Hepatocyte (in vitro differentiated cells): ENCODE measurements at regions not wholly inside any gene's neighbourhood (a gene's known extent, or its start where the extent isn't known, plus 50 kb on each side); places are given as distances from the start of the nearest gene placed in this dataset.
A peak's percentile ranks its signal among the peaks of the same experiment; 100 is the strongest.

Experiments
- DNase-seq: peaks from one replicate; pipeline ENCODE4 v3.0.0-alpha.2; 2016; ENCODE audit warnings: low spot score
- H2AFZ ChIP-seq: fragments of 200-600 bp; sonication (generic); 2 replicates; pipeline ENCODE4 v1.6.0; 2016; ENCODE audit warnings: antibody characterized with exemption, mild to moderate bottlenecking
- H3K27ac ChIP-seq: fragments of 200-600 bp; sonication (generic); 2 replicates; pipeline ENCODE4 v1.5.1; 2016; ENCODE audit warnings: mild to moderate bottlenecking
- H3K27me3 ChIP-seq: fragments of 200-600 bp; sonication (generic); 2 replicates; pipeline ENCODE4 v1.6.1; 2016
- H3K36me3 ChIP-seq: fragments of 200-600 bp; sonication (generic); replicated peaks from 2 replicates; pipeline ENCODE4 v1.5.1; 2016; ENCODE audit warnings: low read depth; ENCODE audit not compliant: insufficient read depth
- H3K4me1 ChIP-seq: fragments of 200-600 bp; sonication (generic); 2 replicates; pipeline ENCODE4 v1.5.1; 2016; ENCODE audit warnings: mild to moderate bottlenecking, moderate library complexity; ENCODE audit not compliant: insufficient read depth
- H3K4me2 ChIP-seq: fragments of 200-600 bp; sonication (generic); 2 replicates; pipeline ENCODE4 v1.6.0; 2016
- H3K4me3 ChIP-seq: fragments of 200-600 bp; sonication (generic); 2 replicates; pipeline ENCODE4 v1.5.1; 2016; ENCODE audit warnings: mild to moderate bottlenecking
- H3K79me2 ChIP-seq: fragments of 200-600 bp; sonication (generic); 2 replicates; pipeline ENCODE4 v1.6.0; 2017; ENCODE audit warnings: mild to moderate bottlenecking
- H3K9me2 ChIP-seq: fragments of 200-600 bp; sonication (generic); replicated peaks from 2 replicates; pipeline ENCODE4 v1.6.0; 2017; ENCODE audit warnings: mild to moderate bottlenecking; ENCODE audit not compliant: insufficient read depth
- H3K9me3 ChIP-seq: fragments of 200-600 bp; sonication (generic); 2 replicates; pipeline ENCODE4 v1.5.1; 2016; ENCODE audit warnings: low read depth, mild to moderate bottlenecking
- H4K20me1 ChIP-seq: fragments of 200-600 bp; sonication (generic); 2 replicates; pipeline ENCODE4 v1.6.0; 2016; ENCODE audit warnings: mild to moderate bottlenecking; ENCODE audit not compliant: insufficient read depth, poor library complexity, severe bottlenecking
- CTCF ChIP-seq: fragments of 200-600 bp; sonication (generic); IDR thresholded peaks from 2 replicates; pipeline ENCODE4 v1.5.1; 2016; ENCODE audit warnings: antibody characterized with exemption, mild to moderate bottlenecking; ENCODE audit not compliant: poor library complexity
- EZH2 ChIP-seq: fragments of 200-600 bp; sonication (generic); IDR thresholded peaks from 2 replicates; pipeline ENCODE4 v1.6.1; 2016; ENCODE audit warnings: antibody characterized with exemption, mild to moderate bottlenecking, borderline replicate concordance
- EZH2phosphoT487 ChIP-seq: fragments of 200-600 bp; sonication (generic); IDR thresholded peaks from one replicate; pipeline ENCODE4 v1.6.1; 2018; ENCODE audit warnings: antibody characterized with exemption, mild to moderate bottlenecking, low read depth, moderate library complexity; ENCODE audit not compliant: unreplicated experiment, severe bottlenecking
- WGBS: methylation state at CpG from one replicate; pipeline ENCODE4 v1.1.6; 2016; ENCODE audit warnings: low lambda C conversion rate; ENCODE audit errors: missing lambda C conversion rate; 5-methylcytosine and 5-hydroxymethylcytosine counted together

- Histone ChIP-seq H3K27me3 (no peaks in the 10 kb centered on the region), H3K9me3 (no peaks in the 10 kb centered on the region), H3K4me2 (no peak overlapping the region), H4K20me1 (no peaks in the 10 kb centered on the region), H3K36me3 (no peaks in the 10 kb centered on the region), H3K4me3 (no peak overlapping the region), H3K27ac (no peak overlapping the region), H3K79me2 (no peaks in the 10 kb centered on the region), H2AFZ (no peak overlapping the region), H3K9me2 (no peaks in the 10 kb centered on the region), H3K4me1 (no peaks in the 10 kb centered on the region)
- WGBS: 74% methylated on average over 5 of the region's 5 CpGs
- peak; percentile 70 for DNase-seq
- no peak for TF ChIP-seq EZH2
- TF ChIP-seq CTCF: peak; percentile 81
- no peak for TF ChIP-seq EZH2phosphoT487
Observed at GRCh38 chr11:28697920-28698827, 590.0 kb downstream of the METTL15 start.

DNA sequence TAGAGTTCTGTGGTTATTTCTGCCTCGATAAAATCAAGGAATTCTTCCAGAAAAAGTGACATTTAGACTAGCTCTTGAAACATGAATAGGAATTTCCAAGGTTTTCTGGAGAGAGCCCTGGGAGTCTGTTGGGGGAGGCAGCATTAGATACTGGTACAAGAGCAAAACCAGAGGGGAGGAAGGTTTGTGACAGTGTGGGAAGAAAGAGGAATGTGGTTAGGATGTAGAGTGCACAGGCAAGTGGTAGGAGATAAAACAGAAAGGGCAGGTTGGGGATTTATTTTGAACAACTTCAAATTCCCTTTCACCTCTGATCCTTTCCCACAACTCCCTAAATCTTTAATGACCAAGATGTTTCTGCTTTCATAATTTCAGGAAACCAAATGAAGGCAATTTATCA is 588.4 kb downstream of the METTL15 start:
- no peaks in the 10 kb centered on the region for H3K9me2 ChIP-seq
- H3K4me3 ChIP-seq: no peak overlapping the region
- TF ChIP-seq EZH2 (no peak), EZH2phosphoT487 (no peak), CTCF (no peak)
- no peaks in the 10 kb centered on the region for H3K36me3 ChIP-seq
- no peak overlapping the region for H3K27ac ChIP-seq
- no peaks in the 10 kb centered on the region for H3K9me3 ChIP-seq
- no peaks in the 10 kb centered on the region for H4K20me1 ChIP-seq
- no peaks in the 10 kb centered on the region for H3K79me2 ChIP-seq
- 100% methylated on average over 1 of the region's 1 CpG for WGBS
- H3K27me3 ChIP-seq: no peaks in the 10 kb centered on the region
- H2AFZ ChIP-seq: no peak overlapping the region
- no peaks in the 10 kb centered on the region for H3K4me1 ChIP-seq
- DNase-seq: no peak
- no peak overlapping the region for H3K4me2 ChIP-seq

GRCh38 chr11:28690746-28691145 is 582.6 kb downstream of the METTL15 start:
- no peak overlapping the region for H3K4me2 ChIP-seq
- peak overlapping the region; percentile 32 for H3K27ac ChIP-seq
- no peak overlapping the region for H2AFZ ChIP-seq
- 60% methylated on average over 2 of the region's 2 CpGs for WGBS
- no peaks in the 10 kb centered on the region for H3K9me2 ChIP-seq
- no peak for TF ChIP-seq EZH2
- TF ChIP-seq EZH2phosphoT487: no peak
- no peak for TF ChIP-seq CTCF
- no peaks in the 10 kb centered on the region for H3K36me3 ChIP-seq
- H4K20me1 ChIP-seq: no peaks in the 10 kb centered on the region
- H3K4me1 ChIP-seq: no peaks in the 10 kb centered on the region
- H3K4me3 ChIP-seq: no peak overlapping the region
- no peaks in the 10 kb centered on the region for H3K27me3 ChIP-seq
- DNase-seq: peak; percentile 13
- no peaks in the 10 kb centered on the region for H3K9me3 ChIP-seq
- H3K79me2 ChIP-seq: no peaks in the 10 kb centered on the region
